ENCODE measurements at regions not wholly inside any gene's neighbourhood (a gene's known extent, or its start where the extent isn't known, plus 50 kb on each side); places are given as distances from the start of the nearest gene placed in this dataset.

GRCh38 chr9:30075022-30075421 lies 2309.4 kb upstream of the ACO1 start:
- TF ChIP-seq HINFP (CRISPR knock-in tag; IDR thresholded peaks at IDR 0.05; ENCODE audit: low read depth) (no peak), SIN3B (IDR thresholded peaks at IDR 0.05; ENCODE audit: low read length) (no peak), ELK4 (CRISPR knock-in tag; IDR thresholded peaks at IDR 0.05; ENCODE audit: borderline replicate concordance) (no peak), ZBTB38 (CRISPR knock-in tag; IDR thresholded peaks at IDR 0.05) (no peak), EZH2 (conservative IDR thresholded peaks at IDR 0.05; ENCODE audit: low read depth, low read length) (no peak), ZNF124 (CRISPR knock-in tag; IDR thresholded peaks at IDR 0.05) (no peak), REXO4 (CRISPR knock-in tag; IDR thresholded peaks at IDR 0.05; ENCODE audit: borderline replicate concordance) (no peak), RARA (CRISPR knock-in tag; IDR thresholded peaks at IDR 0.05) (no peak), HNRNPH1 (optimal IDR thresholded peaks at IDR 0.05; ENCODE audit: low read depth, low read length) (no peak), SP2 (CRISPR knock-in tag; IDR thresholded peaks at IDR 0.05) (no peak), IKZF1 (IDR thresholded peaks at IDR 0.05) (no peak)
